Limb (tissue), 2 donors: ENCODE measurements at regions not wholly inside any gene's neighbourhood (a gene's known extent, or its start where the extent isn't known, plus 50 kb on each side); places are given as distances from the start of the nearest gene placed in this dataset.
A peak's percentile ranks its signal among the peaks of the same experiment; 100 is the strongest.
"Not testable (repeated sequence)": the region's sequence is repeated elsewhere in the genome, so short reads cannot be mapped to it uniquely, and the experiment has no call there.

ENCODE experiments used
- DNase-seq, 2 donors: peaks; one replicate each; pipeline ENCODE4 v3.0.0-alpha.2; 2016; ENCODE audit errors: extremely low spot score in 2 of 2

GRCh38 chr5:40354171-40354570 is 325.5 kb upstream of the PTGER4 start:
- no peak for DNase-seq

GRCh38 chr5:40353442-40353841 is 326.3 kb upstream of the PTGER4 start:
- DNase-seq: no peak

GRCh38 chr5:40347981-40348725 is 331.6 kb upstream of the PTGER4 start:
- DNase-seq: no peak

- no peak for DNase-seq
These were observed 332.8 kb upstream of the PTGER4 start for GRCh38 chr5:40346901-40347300.

DNA sequence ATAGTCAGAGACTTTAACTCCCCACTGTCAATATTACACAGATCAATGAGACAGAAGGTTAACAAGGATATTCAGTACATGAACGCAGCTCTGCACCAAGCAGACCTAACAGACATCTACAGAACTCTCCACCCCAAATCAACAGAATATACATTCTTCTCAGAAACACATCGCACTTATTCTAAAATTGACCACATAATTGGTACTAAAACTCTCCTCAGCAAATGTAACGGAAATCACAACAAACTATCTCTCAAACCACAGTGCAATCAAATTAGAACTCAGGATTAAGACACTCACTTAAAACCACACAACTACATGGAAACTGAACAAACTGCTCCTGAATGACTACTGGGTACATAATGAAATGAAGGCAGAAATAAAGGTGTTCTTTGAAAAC is 341.3 kb upstream of the PTGER4 start:
- DNase-seq: not testable (repeated sequence)

GRCh38 chr5:40334242-40334635 is 345.5 kb upstream of the PTGER4 start:
- DNase-seq: no peak

- DNase-seq: no peak
These were observed 346.1 kb upstream of the PTGER4 start for GRCh38 chr5:40333459-40334241.

GRCh38 chr5:40332970-40333369 is 346.7 kb upstream of the PTGER4 start:
- DNase-seq: no peak

GRCh38 chr5:40331616-40332015 is 348.1 kb upstream of the PTGER4 start:
- no peak for DNase-seq

DNA sequence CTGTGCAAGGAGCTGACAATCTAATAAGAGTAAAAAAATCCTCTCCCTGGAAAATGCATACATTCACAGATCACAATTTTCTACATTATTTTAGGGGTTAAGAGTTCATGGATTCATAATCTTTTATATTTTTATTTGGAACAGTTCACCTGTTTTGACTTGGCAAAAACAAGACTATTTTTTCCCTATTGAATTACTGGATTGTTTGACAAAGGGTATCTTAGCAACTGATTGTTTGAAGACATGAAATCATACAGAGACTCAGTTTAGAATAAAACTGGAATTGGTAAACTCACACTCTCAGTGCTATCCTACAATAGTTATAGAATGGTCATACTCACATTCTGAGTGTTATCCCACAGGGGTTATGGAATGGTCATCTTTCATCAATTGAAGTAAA is 358.2 kb upstream of the PTGER4 start:
- DNase-seq: no peak

GRCh38 chr5:40318395-40318794 is 361.3 kb upstream of the PTGER4 start:
- DNase-seq: no peak

DNA sequence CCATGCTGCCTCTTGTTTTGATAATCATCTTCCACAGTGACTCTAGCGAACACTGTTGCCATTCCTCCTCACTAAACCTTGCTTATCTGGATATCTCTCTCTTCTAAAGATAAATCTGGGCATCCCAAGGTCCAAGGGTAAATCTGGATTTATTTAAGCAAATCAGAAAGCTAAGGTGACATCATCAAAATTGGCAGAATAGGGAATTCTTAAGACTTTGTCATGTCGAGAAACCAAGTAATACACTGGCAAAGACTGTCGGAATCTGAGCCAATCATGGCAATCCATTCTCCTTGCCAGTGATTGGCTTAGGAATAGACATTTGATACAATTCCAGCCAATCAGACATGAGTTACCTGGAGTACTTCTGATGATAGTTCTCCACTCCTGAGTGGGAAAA is 362.7 kb upstream of the PTGER4 start:
- DNase-seq: no peak

DNA sequence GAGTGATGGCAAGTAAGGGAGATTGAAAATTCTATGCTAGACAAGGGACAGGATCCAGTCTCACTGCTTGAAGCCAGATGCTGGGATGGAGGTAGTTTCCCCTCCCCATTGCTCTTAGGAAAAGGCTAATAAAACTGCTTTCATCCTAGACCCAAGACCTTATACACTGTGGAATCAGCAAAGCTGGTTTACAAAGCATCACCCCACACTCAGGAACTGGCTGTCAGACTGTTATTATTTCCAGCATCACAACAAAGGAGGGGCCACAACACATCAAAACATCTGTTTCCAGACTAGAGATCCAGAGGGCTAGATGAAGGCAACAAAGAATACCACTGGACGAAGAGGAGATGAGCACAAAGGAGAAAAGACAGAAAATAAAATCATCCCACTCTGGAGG is 364.6 kb upstream of the PTGER4 start:
- no peak for DNase-seq

DNA sequence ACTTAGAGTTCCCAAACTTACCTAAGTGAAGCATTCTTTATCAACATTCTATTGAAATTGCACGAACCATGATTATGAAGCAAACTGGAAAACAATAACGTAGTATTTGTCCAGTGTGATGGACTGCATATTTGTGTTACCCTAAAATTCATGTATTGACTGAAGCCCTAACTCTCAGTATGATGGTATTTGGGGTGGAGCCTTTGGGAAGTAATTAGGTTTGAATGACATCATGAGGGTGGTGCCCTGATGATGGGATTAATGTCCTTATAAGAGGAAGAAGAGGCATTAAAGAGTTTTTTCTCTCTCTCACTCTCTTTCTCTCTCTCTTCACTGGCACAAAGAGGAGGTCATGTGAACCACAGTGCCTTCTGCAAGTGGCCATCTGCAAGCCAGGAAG is 365.4 kb upstream of the PTGER4 start:
- DNase-seq: no peak

- no peak for DNase-seq
These were observed 367.5 kb upstream of the PTGER4 start for GRCh38 chr5:40312205-40312604.

DNA sequence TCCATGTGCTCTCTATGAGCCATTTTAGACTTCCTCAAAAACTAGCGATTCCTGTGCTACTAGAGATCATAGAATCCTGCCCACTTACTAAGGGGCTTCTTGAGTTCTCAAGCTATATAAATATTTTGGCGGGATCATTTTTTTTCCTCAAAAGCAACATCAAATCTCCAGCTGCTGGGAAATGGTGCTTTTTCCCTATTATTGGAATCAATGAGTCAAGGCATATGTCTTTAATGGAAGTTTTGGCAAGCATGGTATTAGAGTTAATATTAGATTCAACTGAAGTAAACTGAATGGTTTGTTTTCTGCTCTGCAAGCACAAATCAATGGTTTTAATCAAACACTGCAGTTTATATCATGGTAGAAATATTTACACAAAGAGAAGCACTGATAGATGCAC is 369.9 kb upstream of the PTGER4 start:
- DNase-seq: peak in 1 of 2 donors; percentile 21

- no peak for DNase-seq
These were observed 370.8 kb upstream of the PTGER4 start for GRCh38 chr5:40308867-40309266.

GRCh38 chr5:40307920-40308319 is 371.8 kb upstream of the PTGER4 start:
- DNase-seq: no peak

DNA sequence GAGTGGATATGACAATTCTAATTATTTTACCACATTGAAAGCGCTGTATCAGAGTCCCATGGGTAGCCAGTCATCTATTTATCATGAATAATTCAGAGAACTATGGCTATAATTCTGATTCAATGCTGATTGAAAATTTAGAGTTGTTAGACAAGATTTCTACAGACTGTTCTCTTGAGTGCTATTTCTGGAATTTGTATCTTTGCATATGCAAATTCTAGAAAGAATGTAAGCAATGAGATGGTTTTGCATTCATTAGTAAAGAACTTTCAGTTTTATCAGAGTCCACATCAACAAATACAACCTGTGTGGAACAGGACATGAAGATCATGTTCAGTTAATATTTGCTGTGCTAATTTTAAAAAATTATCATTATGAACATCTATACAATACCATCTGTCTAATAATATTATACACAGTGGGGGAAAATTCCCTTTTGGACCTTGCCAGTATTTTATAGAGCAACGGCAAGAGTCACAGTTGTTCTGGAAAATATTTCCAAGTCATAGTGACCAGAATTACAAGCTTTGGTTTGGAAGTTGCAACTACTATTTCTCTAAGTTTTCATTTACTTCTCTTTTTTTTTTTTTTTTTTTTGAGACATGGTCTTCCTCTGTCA is 372.7 kb upstream of the PTGER4 start:
- DNase-seq: no peak

DNA sequence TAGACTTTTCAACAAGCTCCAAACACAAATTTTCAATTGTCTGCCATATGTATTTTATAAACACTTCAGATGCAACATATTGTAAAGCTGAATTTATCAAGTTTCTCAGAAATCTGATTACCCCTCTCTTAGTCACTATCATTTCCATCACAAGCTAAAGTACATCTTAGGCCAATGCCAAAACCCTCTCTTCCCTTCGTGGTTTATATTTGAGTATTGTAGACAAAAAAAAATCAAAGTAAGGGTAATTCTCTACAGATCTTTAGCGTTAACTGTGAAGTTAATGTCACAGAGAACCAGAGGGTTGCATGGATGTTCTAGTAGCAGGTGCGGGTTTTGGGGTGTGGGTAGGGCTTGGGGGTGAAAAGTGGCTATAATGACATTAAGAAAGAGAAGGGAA is 387.7 kb upstream of the PTGER4 start:
- no peak for DNase-seq

- no peak for DNase-seq
These were observed 388.4 kb upstream of the PTGER4 start for GRCh38 chr5:40291338-40291737.

- no peak for DNase-seq
These were observed 390.8 kb upstream of the PTGER4 start for GRCh38 chr5:40288800-40289485.
